NCI-H2196 (cell line): ENCODE measurements at regions not wholly inside any gene's neighbourhood (a gene's known extent, or its start where the extent isn't known, plus 50 kb on each side); places are given as distances from the start of the nearest gene placed in this dataset.

ENCODE experiments used
- DNase-seq: peaks from one replicate; lab custom pipeline; 2025; ENCODE audit not compliant: unreplicated experiment; lab: John Stamatoyannopoulos, UW

DNA sequence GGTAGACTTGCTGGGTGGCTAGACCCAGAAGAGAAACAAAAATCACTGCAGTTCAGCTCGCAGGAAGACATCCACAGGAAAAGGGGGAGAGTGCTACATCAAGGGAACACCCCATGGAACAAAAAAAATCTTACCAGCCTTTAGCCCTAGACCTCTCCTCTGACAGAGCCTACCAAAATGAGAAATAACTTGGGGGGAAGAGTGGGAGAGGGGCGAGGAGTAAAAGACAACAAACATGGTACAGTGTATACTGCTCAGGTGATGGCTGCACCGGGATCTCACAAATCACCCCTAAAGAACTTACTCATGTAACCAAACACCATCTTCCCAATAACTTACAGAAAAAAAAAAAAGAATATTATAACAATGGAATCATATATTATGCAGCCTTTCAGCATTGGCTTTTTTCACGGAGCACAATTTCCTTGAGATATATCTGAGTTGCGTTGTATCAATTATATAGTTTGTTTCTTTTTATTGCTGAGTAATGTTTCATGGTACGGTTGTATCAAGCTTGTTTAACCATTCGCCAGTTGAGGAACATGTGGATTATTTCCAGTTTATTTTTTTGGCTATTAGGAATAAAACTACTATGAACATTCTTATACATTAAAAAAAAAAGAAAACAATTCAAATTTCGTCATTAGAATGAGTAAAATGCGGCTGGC is 90.9 kb downstream of the ZNF280B start:
- no peak for DNase-seq

GRCh38 chr22:22418163-22418549 is 90.4 kb downstream of the ZNF280B start:
- no peak for DNase-seq

- DNase-seq = no peak
Observed at GRCh38 chr22:22418957-22419356, 89.6 kb downstream of the ZNF280B start.

- DNase-seq = no peak
Observed at GRCh38 chr22:22420580-22420979, 88.0 kb downstream of the ZNF280B start.

GRCh38 chr22:22421392-22421791 is 87.2 kb downstream of the ZNF280B start:
- DNase-seq = no peak

DNA sequence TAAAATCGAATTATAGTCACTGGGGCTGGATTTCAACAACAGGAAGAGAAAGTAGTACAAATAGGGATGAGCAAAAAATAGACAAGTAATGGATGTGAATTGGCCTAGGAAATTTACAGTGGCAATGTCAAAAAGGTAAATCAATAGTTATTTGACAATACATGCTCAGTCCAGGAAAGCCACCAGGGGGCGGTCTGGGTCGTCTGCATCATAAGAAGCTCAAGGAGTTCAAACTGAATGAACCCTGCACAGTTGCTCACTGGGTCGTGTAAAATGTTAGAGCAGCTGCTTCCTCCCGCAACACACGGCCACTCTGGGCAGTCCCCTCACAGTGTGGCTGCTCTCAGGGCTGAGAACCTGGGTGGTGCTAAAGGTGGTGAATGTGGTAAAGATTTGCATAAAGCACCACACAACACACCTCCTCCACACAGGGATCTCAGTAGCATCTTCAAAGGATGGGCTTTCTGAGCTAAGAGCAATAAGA is 85.9 kb downstream of the ZNF280B start:
- DNase-seq = peak; percentile 43

GRCh38 chr22:22423681-22424080 is 84.9 kb downstream of the ZNF280B start:
- no peak for DNase-seq

DNA sequence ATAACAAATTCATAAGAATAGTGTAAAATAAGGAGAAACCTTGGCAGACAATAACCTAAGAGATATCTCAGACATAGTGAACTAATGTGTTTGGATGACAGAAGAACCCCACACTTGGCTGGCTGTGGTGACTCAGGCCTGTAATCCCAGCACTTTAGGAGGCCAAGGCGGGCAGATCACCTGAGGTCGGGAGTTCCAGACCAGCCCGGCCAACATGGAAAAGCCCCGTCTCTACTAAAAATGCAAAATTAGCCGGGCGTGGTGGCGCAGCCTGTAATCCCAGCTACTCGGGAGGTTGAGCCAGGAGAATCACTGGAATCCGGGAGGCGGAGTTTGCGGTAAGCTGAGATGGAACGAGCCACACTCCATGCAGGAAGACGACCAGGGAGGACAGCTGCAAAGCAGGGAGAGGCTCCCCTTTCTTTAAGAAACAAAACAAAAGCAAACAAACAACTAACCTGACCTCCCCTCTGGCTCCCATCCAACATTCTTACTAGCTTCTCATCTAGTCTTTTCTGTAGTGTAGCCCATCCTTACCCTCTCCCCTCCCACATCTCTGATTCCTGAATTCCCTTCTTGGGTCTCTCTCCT is 84.2 kb downstream of the ZNF280B start:
- DNase-seq = no peak

- no peak for DNase-seq
Observed at GRCh38 chr22:22424956-22425355, 83.6 kb downstream of the ZNF280B start.

- DNase-seq = no peak
Observed at GRCh38 chr22:22425356-22425755, 83.2 kb downstream of the ZNF280B start.

- DNase-seq = no peak
Observed at GRCh38 chr22:22425783-22426624, 82.5 kb downstream of the ZNF280B start.

DNA sequence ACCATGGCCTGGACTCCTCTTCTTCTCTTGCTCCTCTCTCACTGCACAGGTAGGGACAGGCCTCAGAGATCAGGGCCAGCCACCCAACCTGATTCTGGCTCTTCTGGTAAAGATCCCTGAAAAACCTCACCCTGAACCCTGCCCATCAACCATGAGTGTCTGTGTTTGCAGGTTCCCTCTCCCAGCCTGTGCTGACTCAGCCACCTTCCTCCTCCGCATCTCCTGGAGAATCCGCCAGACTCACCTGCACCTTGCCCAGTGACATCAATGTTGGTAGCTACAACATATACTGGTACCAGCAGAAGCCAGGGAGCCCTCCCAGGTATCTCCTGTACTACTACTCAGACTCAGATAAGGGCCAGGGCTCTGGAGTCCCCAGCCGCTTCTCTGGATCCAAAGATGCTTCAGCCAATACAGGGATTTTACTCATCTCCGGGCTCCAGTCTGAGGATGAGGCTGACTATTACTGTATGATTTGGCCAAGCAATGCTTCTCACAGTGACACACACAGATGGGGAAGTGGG is 80.9 kb downstream of the ZNF280B start:
- DNase-seq = no peak

DNA sequence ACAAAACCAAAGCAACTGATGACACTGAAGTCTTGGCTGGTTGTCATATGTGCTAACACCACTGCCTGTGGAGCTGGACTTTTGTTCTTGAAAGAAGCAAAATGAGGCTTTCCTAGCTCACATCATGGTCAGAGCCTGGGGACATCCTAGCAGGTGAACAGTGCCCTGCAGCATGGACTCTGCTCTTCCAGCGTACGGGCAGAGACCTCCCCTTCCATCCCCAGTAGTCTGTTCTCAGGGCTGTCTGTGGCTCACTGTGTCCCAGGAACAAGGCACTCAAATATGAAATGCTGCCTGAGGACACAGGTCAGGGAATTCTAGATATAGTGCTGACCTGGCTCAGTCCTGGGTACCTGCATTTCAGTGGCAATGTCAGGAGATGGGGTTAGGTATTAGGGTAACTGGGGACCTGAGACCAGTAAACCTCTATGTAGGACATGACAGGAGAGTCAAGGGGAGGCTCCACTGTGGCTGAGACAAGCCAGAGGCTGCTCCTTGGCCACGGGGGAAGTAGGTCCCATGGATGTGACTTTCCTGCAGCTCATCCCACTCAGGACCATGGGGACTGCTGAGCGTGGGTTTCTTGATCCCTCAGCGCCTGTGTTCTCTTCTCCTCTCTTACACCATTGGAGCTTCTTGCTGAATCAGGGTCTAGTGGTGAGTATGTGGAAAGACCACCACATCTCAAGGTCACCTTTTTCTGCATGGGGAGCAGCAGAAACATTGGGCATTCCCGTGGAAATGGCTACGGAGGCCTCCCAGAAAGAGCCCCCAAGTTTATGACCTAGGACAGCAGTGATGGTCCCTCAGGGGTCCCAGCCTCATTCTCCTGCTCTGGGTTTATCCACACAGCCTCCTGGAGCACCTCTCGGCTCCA is 80.1 kb downstream of the ZNF280B start:
- DNase-seq = no peak

DNA sequence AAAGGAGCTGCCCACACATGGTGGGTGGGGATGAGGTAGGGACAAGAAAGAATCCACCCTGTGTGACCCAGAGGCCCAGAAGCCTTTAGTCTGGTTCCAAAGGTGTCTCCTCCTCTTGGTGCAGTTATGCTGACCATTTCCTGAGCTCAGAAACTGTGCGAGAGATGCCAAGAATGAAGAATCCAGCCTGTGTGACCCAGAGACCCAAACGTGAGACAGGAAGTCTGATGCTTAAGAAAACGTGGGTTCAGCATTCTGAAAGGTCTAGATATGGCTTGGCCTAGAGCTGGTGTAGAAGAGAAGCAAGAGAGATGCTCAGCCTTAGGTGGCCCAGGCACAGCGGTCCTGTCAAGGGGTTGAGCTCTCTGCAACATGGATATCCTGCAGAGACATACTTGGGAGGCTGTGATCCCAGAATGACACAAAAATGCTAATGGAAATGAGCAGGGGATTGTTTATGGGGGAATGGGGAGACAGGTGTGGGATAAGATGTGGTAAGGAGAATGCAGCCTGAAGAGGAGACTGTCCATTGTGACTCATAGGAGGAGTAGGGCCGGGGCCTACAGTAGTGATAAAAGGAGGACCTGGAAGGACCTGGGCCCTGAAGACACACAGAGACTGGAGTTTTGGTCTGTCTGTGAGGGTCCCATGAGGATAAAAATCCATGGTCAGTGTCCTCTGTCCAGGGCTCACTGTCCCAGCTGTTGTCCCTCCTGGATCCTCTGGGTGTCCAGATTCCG is 79.0 kb downstream of the ZNF280B start:
- DNase-seq = no peak

DNA sequence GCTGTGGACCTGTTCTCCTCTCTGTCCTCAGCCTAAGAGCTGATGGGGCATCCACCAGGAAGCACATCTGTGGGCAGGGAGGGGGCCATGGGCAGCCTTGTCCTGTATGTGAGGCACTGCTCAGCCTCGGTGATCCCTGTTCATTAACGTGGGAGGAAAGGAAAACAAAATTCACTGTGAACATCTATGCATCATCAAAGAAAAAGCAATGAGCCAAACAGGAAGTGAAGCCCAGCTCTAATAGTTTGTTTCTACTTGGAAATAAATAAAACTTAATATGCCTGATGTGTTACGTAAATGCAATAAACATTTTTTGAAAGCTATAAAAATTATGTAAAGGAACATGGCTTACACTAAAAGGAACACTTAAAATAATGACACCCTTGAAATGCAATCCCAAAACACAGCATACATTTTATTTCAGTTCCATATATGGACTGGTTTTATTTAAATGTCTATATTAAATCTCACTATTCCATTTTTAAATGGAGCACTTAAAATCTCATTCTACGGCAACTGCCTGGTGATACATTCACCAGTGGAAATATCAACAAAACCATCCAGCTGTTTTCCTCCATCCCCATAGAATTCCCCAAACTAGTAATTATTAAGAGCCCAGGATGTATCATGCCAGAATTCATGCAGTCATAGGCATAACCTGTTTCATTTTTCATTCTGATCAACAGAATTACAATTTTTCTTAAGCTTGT is 78.3 kb downstream of the ZNF280B start:
- DNase-seq = no peak

GRCh38 chr22:22431271-22432220 is 77.0 kb downstream of the ZNF280B start:
- DNase-seq = peak; percentile 41

GRCh38 chr22:22432479-22432878 is 76.1 kb downstream of the ZNF280B start:
- DNase-seq = no peak

GRCh38 chr22:22432937-22433336 is 75.6 kb downstream of the ZNF280B start:
- DNase-seq = no peak
